Keratinocyte (primary cell): ENCODE measurements at regions not wholly inside any gene's neighbourhood (a gene's known extent, or its start where the extent isn't known, plus 50 kb on each side); places are given as distances from the start of the nearest gene placed in this dataset.
"Not testable (repeated sequence)": the region's sequence is repeated elsewhere in the genome, so short reads cannot be mapped to it uniquely, and the experiment has no call there.

Source experiments
- DNase-seq: peaks from one replicate; pipeline ENCODE4 v3.0.0-alpha.2; 2011; ENCODE audit warnings: low read depth, missing footprints, low spot score
- FAIRE-seq: peaks from 2 replicates; lab custom pipeline; 2011; peaks lifted over from hg19 to GRCh38; lab: Jason Lieb, UNC
- H2AFZ ChIP-seq: 2 replicates; pipeline ENCODE4 v1.6.0; 2012; ENCODE audit warnings: low read length, control low read depth, inconsistent platforms; ENCODE audit not compliant: control insufficient read depth
- H3K27ac ChIP-seq: 2 replicates; pipeline ENCODE4 v1.5.1; 2011; ENCODE audit warnings: low read length; ENCODE audit not compliant: control insufficient read depth, insufficient read depth
- H3K27me3 ChIP-seq: 3 replicates; pipeline ENCODE4 v1.6.0; 2011; ENCODE audit warnings: low read length; ENCODE audit not compliant: control insufficient read depth, insufficient read depth; ENCODE audit errors: extremely low read depth
- H3K36me3 ChIP-seq, 2 experiments: 2 replicates in 1 of 2; 3 replicates in 1 of 2; pipeline ENCODE4 v1.5.1; 2011; ENCODE audit warnings: low read length in 2 of 2, mild to moderate bottlenecking in 1 of 2; ENCODE audit not compliant: control insufficient read depth in 2 of 2, insufficient read depth in 2 of 2; ENCODE audit errors: extremely low read depth in 1 of 2
- H3K4me1 ChIP-seq: 3 replicates; pipeline ENCODE4 v1.5.1; 2011; ENCODE audit warnings: low read length; ENCODE audit not compliant: control insufficient read depth, insufficient read depth; ENCODE audit errors: extremely low read depth
- H3K4me2 ChIP-seq: 3 replicates; pipeline ENCODE4 v1.6.0; 2011; ENCODE audit warnings: low read depth, low read length; ENCODE audit not compliant: control insufficient read depth, insufficient read depth; ENCODE audit errors: extremely low read depth
- H3K4me3 ChIP-seq, 3 experiments: fragments of 200-600 bp in 1 of 3; sonication (generic) in 1 of 3; 2 replicates in 2 of 3; 3 replicates in 1 of 3; pipeline ENCODE4 v1.5.1; 2011 to 2016; ENCODE audit warnings: low read length in 3 of 3, mild to moderate bottlenecking in 3 of 3, control low read depth in 2 of 3, inconsistent platforms in 1 of 3, low read depth in 1 of 3, mixed read lengths in 1 of 3, mixed run types in 1 of 3, moderate library complexity in 1 of 3; ENCODE audit not compliant: control insufficient read depth in 2 of 3, insufficient read depth in 2 of 3; ENCODE audit errors: extremely low read depth in 1 of 3
- H3K79me2 ChIP-seq: 2 replicates; pipeline ENCODE4 v1.6.0; 2012; ENCODE audit warnings: low read length; ENCODE audit not compliant: control insufficient read depth, insufficient read depth
- H3K9ac ChIP-seq: 3 replicates; pipeline ENCODE4 v1.6.0; 2011; ENCODE audit warnings: low read length; ENCODE audit not compliant: control insufficient read depth, insufficient read depth; ENCODE audit errors: extremely low read depth
- H3K9me1 ChIP-seq: 3 replicates; pipeline ENCODE4 v1.6.0; 2011; ENCODE audit warnings: low read length; ENCODE audit not compliant: control insufficient read depth, insufficient read depth; ENCODE audit errors: extremely low read depth
- H3K9me3 ChIP-seq: 2 replicates; pipeline ENCODE4 v1.5.1; 2012; ENCODE audit warnings: low read depth, low read length; ENCODE audit not compliant: control insufficient read depth
- H4K20me1 ChIP-seq: 3 replicates; pipeline ENCODE4 v1.6.0; 2011; ENCODE audit warnings: low read length; ENCODE audit not compliant: control insufficient read depth, insufficient read depth; ENCODE audit errors: extremely low read depth
- EZH2 ChIP-seq: IDR thresholded peaks from one replicate; pipeline ENCODE4 v1.6.1; 2012; ENCODE audit warnings: inconsistent platforms, mild to moderate bottlenecking, low read length, moderate library complexity
- dilution Hi-C: fragments of 300-500 bp; cut with MboI; formaldehyde crosslinking; loops from one replicate; pipeline ENCODE4 v1.7.0; 2020; ENCODE audit warnings: low sequenced_read_pairs; ENCODE audit not compliant: extremely low pct_ligation_motif_present
- TF ChIP-seq, protein P1 (sequence below), 3 experiments: IDR thresholded peaks in 1 of 3; conservative IDR thresholded peaks in 1 of 3; optimal IDR thresholded peaks in 1 of 3; 2 replicates in 2 of 3; 3 replicates in 1 of 3; pipeline versions ENCODE3 to v1.5.1; 2011; ENCODE audit warnings: low read length in 3 of 3, mild to moderate bottlenecking in 3 of 3, moderate library complexity in 2 of 3, control low read depth in 1 of 3, inconsistent platforms in 1 of 3; ENCODE audit not compliant: insufficient read depth in 2 of 3; ENCODE audit errors: extremely low read depth in 1 of 3

GRCh38 chr6:63467247-63467954 lies 104.9 kb upstream of the LOC128125822 start:
- no peak overlapping the region for H3K4me3 ChIP-seq
- dilution Hi-C loops = no loop called here
- H3K9me1 ChIP-seq = no peaks in the 10 kb centered on the region
- no peaks in the 10 kb centered on the region for H3K9me3 ChIP-seq
- DNase-seq = no peak
- no peak overlapping the region for H2AFZ ChIP-seq
- no peak for FAIRE-seq
- no peak for TF ChIP-seq EZH2
- TF ChIP-seq, protein P1, sequence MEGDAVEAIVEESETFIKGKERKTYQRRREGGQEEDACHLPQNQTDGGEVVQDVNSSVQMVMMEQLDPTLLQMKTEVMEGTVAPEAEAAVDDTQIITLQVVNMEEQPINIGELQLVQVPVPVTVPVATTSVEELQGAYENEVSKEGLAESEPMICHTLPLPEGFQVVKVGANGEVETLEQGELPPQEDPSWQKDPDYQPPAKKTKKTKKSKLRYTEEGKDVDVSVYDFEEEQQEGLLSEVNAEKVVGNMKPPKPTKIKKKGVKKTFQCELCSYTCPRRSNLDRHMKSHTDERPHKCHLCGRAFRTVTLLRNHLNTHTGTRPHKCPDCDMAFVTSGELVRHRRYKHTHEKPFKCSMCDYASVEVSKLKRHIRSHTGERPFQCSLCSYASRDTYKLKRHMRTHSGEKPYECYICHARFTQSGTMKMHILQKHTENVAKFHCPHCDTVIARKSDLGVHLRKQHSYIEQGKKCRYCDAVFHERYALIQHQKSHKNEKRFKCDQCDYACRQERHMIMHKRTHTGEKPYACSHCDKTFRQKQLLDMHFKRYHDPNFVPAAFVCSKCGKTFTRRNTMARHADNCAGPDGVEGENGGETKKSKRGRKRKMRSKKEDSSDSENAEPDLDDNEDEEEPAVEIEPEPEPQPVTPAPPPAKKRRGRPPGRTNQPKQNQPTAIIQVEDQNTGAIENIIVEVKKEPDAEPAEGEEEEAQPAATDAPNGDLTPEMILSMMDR (optimal IDR thresholded peaks at IDR 0.05 in 1 of 3, IDR thresholded peaks at IDR 0.05 in 1 of 3, conservative IDR thresholded peaks at IDR 0.05 in 1 of 3; ENCODE audit: extremely low read depth in 1 of 3, insufficient read depth in 2 of 3, low read length in 3 of 3) = no peak
- no peaks in the 10 kb centered on the region for H3K36me3 ChIP-seq
- no peak overlapping the region for H3K9ac ChIP-seq
- H4K20me1 ChIP-seq = no peaks in the 10 kb centered on the region
- no peak overlapping the region for H3K27ac ChIP-seq
- H3K4me1 ChIP-seq = no peaks in the 10 kb centered on the region
- H3K27me3 ChIP-seq = no peaks in the 10 kb centered on the region
- no peak overlapping the region for H3K4me2 ChIP-seq
- H3K79me2 ChIP-seq = no peaks in the 10 kb centered on the region

GRCh38 chr6:63471145-63471544 lies 101.1 kb upstream of the LOC128125822 start:
- H2AFZ ChIP-seq, H4K20me1 ChIP-seq, H3K27ac ChIP-seq, H3K4me1 ChIP-seq, DNase-seq, H3K4me3 ChIP-seq, H3K9me3 ChIP-seq, H3K36me3 ChIP-seq, H3K9me1 ChIP-seq, dilution Hi-C loops, FAIRE-seq, H3K27me3 ChIP-seq, H3K79me2 ChIP-seq, H3K4me2 ChIP-seq, H3K9ac ChIP-seq: not testable (repeated sequence)

GRCh38 chr6:63471654-63472053 lies 100.6 kb upstream of the LOC128125822 start:
- FAIRE-seq (no peak), DNase-seq (no peak)
- Histone ChIP-seq H3K4me1 (no peaks in the 10 kb centered on the region), H3K4me3 (no peak overlapping the region), H3K27me3 (no peaks in the 10 kb centered on the region), H3K9me1 (no peaks in the 10 kb centered on the region), H3K27ac (no peak overlapping the region), H3K9me3 (no peaks in the 10 kb centered on the region), H2AFZ (no peak overlapping the region), H3K36me3 (no peaks in the 10 kb centered on the region), H4K20me1 (no peaks in the 10 kb centered on the region), H3K79me2 (no peaks in the 10 kb centered on the region), H3K4me2 (no peak overlapping the region), H3K9ac (no peak overlapping the region)
- dilution Hi-C loops = no loop called here
- no peak for TF ChIP-seq EZH2
- TF ChIP-seq, protein P1 (optimal IDR thresholded peaks at IDR 0.05 in 1 of 3, IDR thresholded peaks at IDR 0.05 in 1 of 3, conservative IDR thresholded peaks at IDR 0.05 in 1 of 3; ENCODE audit: extremely low read depth in 1 of 3, insufficient read depth in 2 of 3, low read length in 3 of 3) = no peak
